Vagina (tissue), 2 donors: ENCODE measurements at regions not wholly inside any gene's neighbourhood (a gene's known extent, or its start where the extent isn't known, plus 50 kb on each side); places are given as distances from the start of the nearest gene placed in this dataset.

Experiments
- POLR2A ChIP-seq, 2 donors: fragments of 450-650 bp; IDR thresholded peaks; one replicate each; pipeline ENCODE4 v1.6.1; 2017; ENCODE audit warnings: antibody characterized with exemption in 2 of 2, mild to moderate bottlenecking in 2 of 2, moderate library complexity in 2 of 2
- POLR2AphosphoS5 ChIP-seq, 2 donors: sonication (generic); formaldehyde crosslinking; IDR thresholded peaks; one replicate each; pipeline ENCODE4 v1.9.0; 2017; ENCODE audit warnings: antibody characterized with exemption in 2 of 2, mild to moderate bottlenecking in 2 of 2, low read depth in 1 of 2; ENCODE audit not compliant: insufficient read depth in 1 of 2
- TF ChIP-seq, protein P1 (sequence below), 3 experiments: fragments of 450-650 bp in 2 of 3; fragments of 200-600 bp in 1 of 3; sonication (generic) in 1 of 3; IDR thresholded peaks; one replicate each; pipeline ENCODE4 v1.5.1; 2017 to 2019; ENCODE audit warnings: antibody characterized with exemption in 3 of 3, mild to moderate bottlenecking in 2 of 3, moderate library complexity in 2 of 3

DNA sequence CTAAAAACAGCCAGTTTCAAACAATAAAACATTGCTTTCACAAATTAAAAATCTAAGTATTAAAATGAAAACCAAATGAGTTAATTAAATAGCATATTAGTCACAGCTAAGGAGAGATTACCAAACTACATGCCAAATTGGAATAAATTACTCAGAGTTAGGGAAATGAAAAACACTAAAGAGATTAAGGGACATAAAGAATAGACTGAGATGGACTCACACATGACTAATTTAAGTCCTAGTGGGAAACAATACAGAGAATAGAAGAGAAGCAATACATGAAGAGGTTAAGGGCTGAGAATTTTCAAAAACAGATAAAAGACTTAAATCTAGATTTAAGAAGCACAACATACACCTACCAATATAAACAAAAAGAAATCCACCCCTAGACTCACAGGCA, 110.6 kb downstream of the ZFAND4 start:
- TF ChIP-seq, protein P1, sequence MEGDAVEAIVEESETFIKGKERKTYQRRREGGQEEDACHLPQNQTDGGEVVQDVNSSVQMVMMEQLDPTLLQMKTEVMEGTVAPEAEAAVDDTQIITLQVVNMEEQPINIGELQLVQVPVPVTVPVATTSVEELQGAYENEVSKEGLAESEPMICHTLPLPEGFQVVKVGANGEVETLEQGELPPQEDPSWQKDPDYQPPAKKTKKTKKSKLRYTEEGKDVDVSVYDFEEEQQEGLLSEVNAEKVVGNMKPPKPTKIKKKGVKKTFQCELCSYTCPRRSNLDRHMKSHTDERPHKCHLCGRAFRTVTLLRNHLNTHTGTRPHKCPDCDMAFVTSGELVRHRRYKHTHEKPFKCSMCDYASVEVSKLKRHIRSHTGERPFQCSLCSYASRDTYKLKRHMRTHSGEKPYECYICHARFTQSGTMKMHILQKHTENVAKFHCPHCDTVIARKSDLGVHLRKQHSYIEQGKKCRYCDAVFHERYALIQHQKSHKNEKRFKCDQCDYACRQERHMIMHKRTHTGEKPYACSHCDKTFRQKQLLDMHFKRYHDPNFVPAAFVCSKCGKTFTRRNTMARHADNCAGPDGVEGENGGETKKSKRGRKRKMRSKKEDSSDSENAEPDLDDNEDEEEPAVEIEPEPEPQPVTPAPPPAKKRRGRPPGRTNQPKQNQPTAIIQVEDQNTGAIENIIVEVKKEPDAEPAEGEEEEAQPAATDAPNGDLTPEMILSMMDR (IDR thresholded peaks at IDR 0.05), result no peak
- TF ChIP-seq POLR2AphosphoS5 (IDR thresholded peaks at IDR 0.05; ENCODE audit: insufficient read depth in 1 of 2, low read depth in 1 of 2) (no peak), POLR2A (IDR thresholded peaks at IDR 0.05) (no peak)
